KBM-7 (cell line): ENCODE measurements at regions not wholly inside any gene's neighbourhood (a gene's known extent, or its start where the extent isn't known, plus 50 kb on each side); places are given as distances from the start of the nearest gene placed in this dataset.

Experiments
- DNase-seq: peaks from one replicate; pipeline ENCODE4 v3.0.0-alpha.2; 2015
- in situ Hi-C: fragments of 300-500 bp; cut with MboI; formaldehyde crosslinking; loops from 2 replicates; pipeline ENCODE4 v1.14.3; 2020; ENCODE audit warnings: low sequenced_read_pairs, low pct_unique_long_range_greater_than_20kb, mixed read lengths

- in situ Hi-C loops, result no loop called here
- no peak for DNase-seq
Measured at GRCh38 chr18:78658531-78658930, 321.1 kb upstream of the SALL3 start.

DNA sequence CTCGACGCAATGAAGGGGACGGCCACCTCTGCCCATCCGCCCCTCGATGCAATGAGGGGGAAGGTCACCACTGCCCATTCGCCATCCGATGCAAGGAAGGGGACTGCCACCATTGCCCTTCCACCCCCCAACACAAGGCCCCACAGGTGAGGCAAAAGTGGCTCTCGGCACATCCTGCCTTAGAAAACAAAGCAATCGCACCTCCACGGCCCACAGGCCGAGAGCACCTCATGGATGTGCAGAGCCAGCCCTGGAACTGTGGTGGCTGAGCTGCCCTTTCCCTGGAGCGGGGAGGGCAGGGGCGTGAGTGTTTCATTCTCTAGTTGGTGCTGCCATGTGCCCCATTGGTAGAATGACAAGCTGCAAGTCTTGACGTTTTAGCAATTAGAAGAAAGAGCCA lies 320.6 kb upstream of the SALL3 start:
- in situ Hi-C loops, result no loop called here
- no peak for DNase-seq

DNA sequence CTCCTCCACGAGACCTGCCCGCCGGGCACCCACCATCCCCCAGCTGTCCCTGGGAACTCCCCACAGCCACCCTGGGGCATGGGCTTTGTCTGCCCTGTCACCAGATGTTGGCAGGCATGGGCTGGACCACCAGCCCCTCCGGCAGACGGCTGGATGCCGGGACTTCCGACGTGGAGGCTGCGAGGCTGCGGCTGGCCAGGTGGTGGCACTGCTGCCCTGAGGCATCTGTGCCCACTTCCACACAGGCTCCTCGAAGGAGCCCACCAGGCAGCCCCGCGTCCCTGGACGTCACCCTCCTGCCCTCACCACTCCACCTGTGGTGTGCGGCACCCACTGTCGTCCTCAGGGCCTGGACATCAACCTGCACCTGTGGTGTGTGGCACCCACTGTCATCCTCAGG lies 319.9 kb upstream of the SALL3 start:
- DNase-seq, result peak; percentile 12
- in situ Hi-C loops, result no loop called here

DNA sequence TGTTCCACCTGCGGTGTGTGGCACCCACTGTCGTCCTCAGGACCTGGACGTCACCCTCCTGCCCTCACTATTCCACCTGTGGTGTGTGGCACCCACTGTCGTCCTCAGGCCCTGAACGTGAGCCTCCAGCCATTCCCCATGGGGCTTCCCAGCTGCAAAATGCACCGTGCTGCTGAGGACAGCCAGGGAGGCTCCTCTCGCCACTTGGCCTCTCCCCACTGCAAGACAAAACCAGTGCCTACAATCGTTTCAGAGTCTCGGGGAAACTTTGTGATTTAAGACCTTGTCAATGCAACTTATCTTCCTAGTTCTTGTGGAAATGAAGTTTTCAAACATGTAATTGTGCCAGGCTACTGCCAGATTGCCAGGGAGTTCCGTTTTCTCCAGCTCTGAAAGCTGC lies 319.3 kb upstream of the SALL3 start:
- in situ Hi-C loops, result no loop called here
- DNase-seq, result no peak

DNA sequence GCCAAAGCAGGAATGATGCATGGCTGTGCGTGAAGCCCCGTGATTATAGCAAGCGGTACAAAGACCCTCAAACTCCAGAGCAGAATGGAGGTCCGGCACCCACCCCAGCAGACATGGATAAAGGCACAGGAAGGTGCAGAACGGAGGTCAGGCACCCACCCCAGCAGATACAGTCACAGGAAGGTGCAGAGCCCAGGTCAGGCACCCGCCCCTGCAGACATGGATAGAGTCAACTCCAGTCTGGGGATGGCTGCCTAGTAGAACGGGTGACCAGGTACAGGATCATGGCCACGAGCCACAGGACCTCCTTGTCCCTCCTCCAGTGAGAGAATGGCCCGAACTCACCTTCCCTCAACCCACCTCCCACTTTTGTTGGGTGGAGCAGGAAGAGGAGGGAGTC lies 318.3 kb upstream of the SALL3 start:
- in situ Hi-C loops, result no loop called here
- DNase-seq, result no peak

DNA sequence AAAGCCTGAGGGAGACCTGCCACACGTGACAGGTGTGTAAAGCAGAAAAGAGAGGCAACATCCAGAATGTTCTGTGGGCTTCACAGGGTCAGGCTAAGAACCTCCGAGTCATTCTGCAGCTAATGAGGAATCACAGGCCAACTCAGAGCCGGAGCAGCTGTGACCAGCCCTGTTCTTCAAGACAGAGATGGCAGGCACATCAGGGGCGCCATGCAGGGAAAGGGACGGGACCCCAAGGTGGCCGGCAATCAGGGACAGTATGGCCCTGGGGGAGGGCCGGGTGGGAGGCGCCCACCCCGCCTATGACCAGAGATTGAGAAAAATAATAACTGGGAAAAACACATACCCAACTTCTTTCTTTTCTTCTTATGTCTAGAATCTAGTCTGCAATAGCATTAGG lies 316.7 kb upstream of the SALL3 start:
- in situ Hi-C loops, result no loop called here

DNA sequence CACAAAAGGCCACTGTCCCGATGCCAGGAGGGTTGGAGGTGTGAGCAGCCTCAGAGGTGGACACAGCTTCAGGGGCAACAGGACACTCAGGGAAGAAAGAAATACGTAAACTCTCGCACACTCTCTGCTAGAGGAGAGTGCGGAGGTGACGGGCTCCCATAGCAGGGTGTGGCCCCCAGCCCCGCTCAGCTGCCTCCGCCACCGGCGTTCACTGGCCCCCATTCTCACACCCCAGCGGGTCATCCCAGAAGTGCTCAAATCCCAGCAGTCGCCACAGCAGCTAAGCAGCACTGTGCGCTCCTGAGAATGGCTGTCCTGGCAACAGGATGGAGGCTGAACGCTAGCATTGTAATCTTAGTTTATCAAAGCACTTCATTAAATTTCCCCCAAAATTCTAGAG lies 315.6 kb upstream of the SALL3 start:
- in situ Hi-C loops, result no loop called here
- no peak for DNase-seq

More for the DNA sequence above, 316.7 kb upstream of the SALL3 start:
- DNase-seq, result no peak

DNA sequence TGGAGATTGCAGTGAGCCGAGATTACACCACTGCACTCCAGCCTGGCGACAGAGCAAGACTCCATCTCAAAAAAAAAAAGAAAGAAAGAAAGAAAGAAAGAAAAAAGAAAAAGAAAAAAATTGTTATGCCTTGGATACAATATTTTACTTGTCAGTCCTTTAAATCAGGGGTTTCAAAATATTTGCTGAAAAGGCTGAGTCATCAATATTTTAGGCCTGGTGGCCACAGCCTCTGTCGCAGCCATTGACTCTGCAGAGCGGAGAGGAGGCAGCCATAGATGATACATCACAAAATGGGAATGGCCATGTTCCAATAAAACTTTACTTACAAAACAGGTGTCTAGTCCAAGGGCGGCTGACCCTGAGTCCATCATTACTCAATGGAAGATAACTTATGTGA lies 314.8 kb upstream of the SALL3 start:
- no peak for DNase-seq
- in situ Hi-C loops, result no loop called here

DNA sequence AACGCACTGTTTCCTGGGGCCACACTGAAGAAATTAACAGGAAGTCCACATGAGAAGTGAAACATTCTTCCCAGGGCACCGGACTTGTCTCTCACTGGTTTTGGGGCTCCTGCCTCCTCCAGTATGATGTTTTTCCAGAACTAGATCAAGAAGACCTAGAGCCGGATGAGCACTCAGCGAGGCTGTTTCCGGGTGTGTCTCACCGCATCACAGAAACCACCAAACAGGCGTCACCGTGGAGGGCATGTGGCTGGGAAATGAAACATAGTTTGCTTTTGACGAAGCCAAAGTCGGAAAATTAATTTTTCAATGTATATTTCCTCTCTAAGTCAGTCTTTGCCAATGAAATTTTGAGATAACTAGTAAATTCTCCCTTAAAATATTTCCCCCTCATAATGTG lies 314.0 kb upstream of the SALL3 start:
- in situ Hi-C loops, result no loop called here
- no peak for DNase-seq

GRCh38 chr18:78666666-78667335 lies 312.8 kb upstream of the SALL3 start:
- no peak for DNase-seq
- in situ Hi-C loops, result no loop called here

DNA sequence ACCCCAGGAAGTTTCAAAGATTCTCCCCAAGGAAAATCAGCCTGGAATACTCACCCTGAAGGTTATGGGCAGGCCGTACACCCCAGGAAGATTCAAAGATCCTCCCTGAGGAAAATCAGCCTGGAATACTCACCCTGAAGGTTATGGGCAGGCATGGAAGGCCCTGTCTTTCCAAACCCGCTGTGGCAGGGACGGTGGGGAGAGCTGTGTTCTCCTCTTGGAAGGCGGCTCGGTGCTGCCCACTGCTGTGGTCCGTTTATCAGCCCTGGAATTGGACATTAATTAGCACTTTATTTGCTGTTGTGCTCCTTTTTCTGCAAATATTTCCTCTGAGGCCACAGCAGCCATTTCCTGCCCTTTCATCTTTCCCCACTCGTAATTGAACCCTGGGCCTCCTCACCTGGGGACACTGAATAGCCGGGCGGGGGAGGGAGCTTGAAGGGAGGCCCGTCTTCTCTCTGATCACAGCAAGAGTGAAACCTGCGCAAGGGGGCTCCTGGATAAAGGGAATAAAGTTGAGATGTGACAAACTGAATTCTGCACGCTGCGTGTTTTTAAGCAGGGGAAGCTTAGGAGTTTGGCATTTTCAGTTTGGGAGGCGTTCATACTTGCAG lies 308.7 kb upstream of the SALL3 start:
- no peak for DNase-seq
- in situ Hi-C loops, result no loop called here

GRCh38 chr18:78671551-78671950 lies 308.1 kb upstream of the SALL3 start:
- in situ Hi-C loops, result no loop called here
- no peak for DNase-seq

DNA sequence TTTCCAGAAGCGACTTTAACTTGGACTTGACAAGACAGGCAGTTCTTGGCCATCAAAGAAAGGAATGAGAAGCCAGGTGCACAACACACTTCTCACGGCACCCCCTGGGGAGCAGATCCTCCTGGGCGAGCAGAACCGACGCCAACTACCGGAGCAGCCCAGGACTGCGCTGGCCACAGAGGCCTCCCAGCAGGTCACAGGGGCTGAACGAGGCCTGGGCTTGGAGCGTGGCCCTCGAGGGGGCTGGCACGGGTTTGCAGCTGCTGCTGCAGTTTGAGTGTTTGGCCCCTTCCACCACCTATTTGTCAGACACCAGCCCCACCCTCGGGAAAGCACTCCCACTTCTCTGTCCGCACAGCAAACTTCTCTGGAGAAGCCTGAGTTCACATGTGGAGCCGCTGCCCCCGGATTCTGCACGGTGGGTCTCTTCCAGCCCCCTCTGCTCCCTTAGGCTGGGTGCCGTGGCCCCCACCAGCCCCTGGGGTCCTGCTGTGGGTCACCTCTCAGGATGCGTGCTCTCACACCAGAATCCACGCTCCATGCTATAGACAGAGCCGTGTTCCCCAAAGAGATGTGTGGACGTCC lies 306.7 kb upstream of the SALL3 start:
- no peak for DNase-seq
- in situ Hi-C loops, result no loop called here

GRCh38 chr18:78673516-78674321 lies 305.9 kb upstream of the SALL3 start:
- DNase-seq, result no peak
- in situ Hi-C loops, result no loop called here

DNA sequence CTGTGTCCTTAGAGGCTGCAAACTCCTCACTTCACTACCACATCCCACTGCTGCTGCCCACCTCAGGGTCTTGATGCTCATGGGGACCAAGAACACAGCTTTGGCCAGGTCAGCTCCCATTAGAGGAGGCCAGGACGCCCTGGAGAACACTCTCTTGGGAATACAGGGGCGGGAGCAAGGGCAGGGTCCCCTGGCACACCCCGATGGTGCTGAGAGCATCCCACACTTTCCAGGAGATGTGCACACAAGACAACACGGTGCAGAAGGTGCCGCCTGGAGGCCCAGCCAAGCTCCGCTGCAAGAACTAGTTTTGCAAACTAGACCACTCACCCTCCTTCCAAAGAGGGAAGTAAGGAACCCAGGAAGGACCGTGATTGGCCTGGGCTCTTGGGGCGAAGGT lies 304.4 kb upstream of the SALL3 start:
- DNase-seq, result no peak
- in situ Hi-C loops, result no loop called here

GRCh38 chr18:78676622-78677482 lies 302.8 kb upstream of the SALL3 start:
- in situ Hi-C loops, result no loop called here
- no peak for DNase-seq

DNA sequence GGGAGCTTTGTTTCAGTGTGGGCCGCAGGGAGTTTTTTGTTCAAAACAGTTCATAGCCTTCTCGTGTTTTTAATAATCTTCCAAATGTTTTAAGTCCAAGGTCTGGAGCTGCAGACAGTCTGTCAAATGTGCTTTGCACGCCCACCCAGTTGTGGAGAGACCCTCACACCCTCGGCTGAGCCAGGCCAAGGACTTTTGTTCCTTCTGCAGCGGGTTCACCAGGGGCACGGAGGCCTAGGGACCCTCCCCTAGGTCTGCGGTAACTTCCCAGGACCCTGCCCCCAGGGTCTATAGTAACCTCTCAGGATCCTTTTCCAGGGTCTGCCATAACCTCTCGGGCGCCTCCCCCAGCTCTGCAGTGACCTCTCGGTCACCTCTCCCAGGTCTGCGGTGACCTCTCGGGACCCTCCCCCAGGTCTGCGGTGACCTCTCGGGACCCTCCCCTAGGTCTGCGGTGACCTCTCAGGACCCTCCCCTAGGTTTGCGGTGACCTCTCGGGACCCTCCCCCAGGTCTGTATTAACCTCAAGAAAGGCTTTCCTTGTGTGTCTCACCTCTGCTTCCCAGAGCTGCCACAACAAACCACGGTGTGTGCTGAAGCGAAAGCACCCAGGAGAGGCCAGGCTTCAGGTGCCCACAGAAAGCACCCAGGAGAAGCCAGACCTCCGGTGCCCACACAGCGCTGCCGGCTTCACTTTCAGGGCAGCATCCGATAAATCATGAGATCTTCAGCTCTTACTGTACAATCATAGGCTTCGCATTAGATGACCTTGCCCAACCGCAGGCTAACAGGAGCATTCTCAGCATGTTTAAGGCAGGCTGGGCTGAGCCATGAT lies 301.9 kb upstream of the SALL3 start:
- in situ Hi-C loops, result no loop called here
- DNase-seq, result no peak

GRCh38 chr18:78678318-78678695 lies 301.3 kb upstream of the SALL3 start:
- in situ Hi-C loops, result no loop called here
- DNase-seq, result no peak
